GM12891 (cell line): ENCODE measurements at regions not wholly inside any gene's neighbourhood (a gene's known extent, or its start where the extent isn't known, plus 50 kb on each side); places are given as distances from the start of the nearest gene placed in this dataset.
"Not testable (repeated sequence)": the region's sequence is repeated elsewhere in the genome, so short reads cannot be mapped to it uniquely, and the experiment has no call there.

Experiments
- DNase-seq: peaks from one replicate; pipeline ENCODE4 v3.0.0; 2011; ENCODE audit warnings: low spot score; ENCODE audit not compliant: insufficient read length
- FAIRE-seq: peaks from 2 replicates; lab custom pipeline; 2011; peaks lifted over from hg19 to GRCh38; lab: Jason Lieb, UNC
- PAX5 ChIP-seq: IDR thresholded peaks from 2 replicates; pipeline ENCODE4 v1.6.1; 2011; ENCODE audit warnings: low read length, moderate library complexity, mild to moderate bottlenecking; ENCODE audit not compliant: insufficient read depth, severe bottlenecking
- POLR2A ChIP-seq: IDR thresholded peaks from 2 replicates; pipeline ENCODE4 v1.6.1; 2011; ENCODE audit warnings: low read depth, low read length, control low read depth
- POLR2AphosphoS5 ChIP-seq: IDR thresholded peaks from 2 replicates; pipeline ENCODE4 v1.6.1; 2011; ENCODE audit warnings: low read depth, low read length, control low read depth
- POU2F2 ChIP-seq: IDR thresholded peaks from 2 replicates; pipeline ENCODE4 v1.6.1; 2011; ENCODE audit warnings: low read depth, mild to moderate bottlenecking, control low read depth, low read length, moderate library complexity
- SPI1 ChIP-seq: IDR thresholded peaks from 2 replicates; pipeline ENCODE4 v1.6.1; 2011; ENCODE audit warnings: low read depth, low read length, control low read depth
- TAF1 ChIP-seq: IDR thresholded peaks from 2 replicates; pipeline ENCODE4 v1.6.1; 2011; ENCODE audit warnings: low read depth, low read length, control low read depth

DNA sequence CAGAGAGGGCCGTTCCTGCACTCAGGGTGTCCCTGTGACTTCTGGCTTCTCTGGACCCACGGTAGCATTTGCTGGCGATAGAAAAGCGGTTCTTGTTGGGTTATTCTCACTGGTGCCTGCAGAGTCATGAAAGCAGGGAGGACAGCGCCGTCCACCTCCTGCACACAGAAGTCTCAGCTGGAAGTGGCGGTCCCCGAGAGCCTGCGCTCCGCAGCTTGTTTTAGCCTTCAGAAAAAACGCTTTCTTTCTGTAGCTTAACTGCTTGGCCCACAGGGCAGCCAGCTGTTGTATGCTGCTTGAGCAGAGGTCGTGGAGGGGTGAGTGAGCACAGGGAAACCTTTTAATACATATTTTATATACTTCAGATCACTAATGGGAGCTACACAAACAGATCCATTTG lies 400.7 kb upstream of the FAT1 start:
- no peak for FAIRE-seq
- no peak for DNase-seq
- TF ChIP-seq POLR2A (no peak), TAF1 (no peak), POLR2AphosphoS5 (no peak), POU2F2 (no peak), PAX5 (no peak), SPI1 (no peak)

GRCh38 chr4:187125062-187125461 lies 401.4 kb upstream of the FAT1 start:
- TF ChIP-seq PAX5 (no peak), POLR2A (no peak), POLR2AphosphoS5 (no peak), POU2F2 (no peak), TAF1 (no peak), SPI1 (no peak)
- DNase-seq (no peak), FAIRE-seq (no peak)

DNA sequence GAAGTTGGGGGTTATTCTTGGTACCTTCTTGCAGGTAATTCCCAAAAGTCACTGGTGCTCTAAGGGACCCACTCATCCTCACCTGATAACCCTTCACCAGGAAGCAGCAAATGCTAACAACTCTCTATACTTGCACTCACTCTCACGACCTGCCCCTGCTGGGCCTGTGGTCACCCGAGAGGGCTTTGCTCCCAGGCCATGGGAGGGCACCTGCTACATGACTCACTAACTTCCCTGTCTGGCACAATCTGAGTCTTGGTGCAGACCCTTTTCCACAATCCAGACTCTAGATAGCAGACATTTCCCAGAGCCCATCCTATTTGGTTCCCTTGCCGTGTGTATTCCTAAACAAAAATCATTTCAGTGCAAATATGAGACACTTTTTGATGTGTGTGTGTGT lies 403.8 kb upstream of the FAT1 start:
- FAIRE-seq, result no peak
- TF ChIP-seq POLR2AphosphoS5 (no peak), POLR2A (no peak), PAX5 (no peak), SPI1 (no peak), POU2F2 (no peak), TAF1 (no peak)
- no peak for DNase-seq

DNA sequence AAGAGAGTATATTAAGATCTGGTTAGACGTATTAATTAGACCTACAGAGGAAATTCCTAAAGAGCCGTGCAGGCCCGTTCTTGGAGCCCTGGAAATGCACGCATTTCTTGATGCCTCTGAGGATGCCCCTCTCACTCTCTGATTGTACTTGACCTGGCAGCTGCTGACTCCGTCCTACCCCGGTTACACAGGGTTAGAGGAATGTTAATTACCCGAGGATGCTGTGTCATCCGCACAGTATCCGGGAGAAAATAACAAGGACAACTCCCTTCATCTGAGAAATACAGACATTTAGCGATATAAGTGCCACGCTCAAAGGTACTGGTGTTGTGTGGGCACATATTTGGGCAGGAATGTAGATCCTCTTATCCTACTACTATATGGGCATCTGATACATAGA lies 404.6 kb upstream of the FAT1 start:
- TF ChIP-seq SPI1 (no peak), POLR2A (no peak), PAX5 (no peak), POLR2AphosphoS5 (no peak), TAF1 (no peak), POU2F2 (no peak)
- DNase-seq (no peak), FAIRE-seq (no peak)

DNA sequence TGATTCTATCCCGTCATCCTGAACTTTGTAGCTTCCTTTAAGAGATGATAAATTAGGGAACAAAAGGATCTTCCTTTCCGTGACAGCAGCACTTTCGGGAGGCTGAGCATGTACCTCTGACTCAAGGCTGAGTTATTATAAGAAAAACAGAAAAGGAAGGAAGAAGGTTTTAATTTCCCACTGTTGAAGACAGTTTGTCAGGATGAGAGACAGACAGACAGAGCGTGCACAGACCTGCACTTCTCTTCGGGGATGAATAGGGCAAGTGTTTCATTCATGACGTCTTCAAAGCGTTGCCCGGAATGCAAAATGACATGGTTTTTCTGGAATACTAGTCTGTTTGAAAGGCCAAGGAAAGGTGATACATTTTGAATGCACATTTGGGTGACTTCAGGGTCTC lies 405.3 kb upstream of the FAT1 start:
- TF ChIP-seq POLR2AphosphoS5, result no peak
- TF ChIP-seq TAF1, result no peak
- no peak for TF ChIP-seq POLR2A
- no peak for TF ChIP-seq PAX5
- no peak for TF ChIP-seq SPI1
- TF ChIP-seq POU2F2, result no peak
- no peak for DNase-seq
- no peak for FAIRE-seq

DNA sequence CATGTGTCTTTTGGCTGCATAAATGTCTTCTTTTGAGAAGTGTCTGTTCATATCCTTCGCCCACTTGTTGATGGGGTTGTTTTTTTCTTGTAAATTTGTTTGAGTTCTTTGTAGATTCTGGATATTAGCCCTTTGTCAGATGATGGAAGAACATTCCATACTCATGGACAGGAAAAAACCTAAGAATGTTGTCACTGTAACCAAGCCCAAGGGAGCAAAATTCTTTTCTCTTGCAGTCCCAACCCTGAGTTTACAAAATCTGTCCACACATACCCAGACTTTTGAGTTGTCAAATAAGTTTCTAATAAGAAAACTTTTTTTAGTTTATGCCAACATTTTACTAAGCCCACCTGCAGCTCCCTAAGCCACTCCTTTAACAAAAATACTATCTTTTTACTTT lies 408.2 kb upstream of the FAT1 start:
- DNase-seq, FAIRE-seq: not testable (repeated sequence)

- no peak for DNase-seq
- TF ChIP-seq TAF1, result no peak
- no peak for FAIRE-seq
Observed at GRCh38 chr4:187135878-187136277, 412.2 kb upstream of the FAT1 start.

DNA sequence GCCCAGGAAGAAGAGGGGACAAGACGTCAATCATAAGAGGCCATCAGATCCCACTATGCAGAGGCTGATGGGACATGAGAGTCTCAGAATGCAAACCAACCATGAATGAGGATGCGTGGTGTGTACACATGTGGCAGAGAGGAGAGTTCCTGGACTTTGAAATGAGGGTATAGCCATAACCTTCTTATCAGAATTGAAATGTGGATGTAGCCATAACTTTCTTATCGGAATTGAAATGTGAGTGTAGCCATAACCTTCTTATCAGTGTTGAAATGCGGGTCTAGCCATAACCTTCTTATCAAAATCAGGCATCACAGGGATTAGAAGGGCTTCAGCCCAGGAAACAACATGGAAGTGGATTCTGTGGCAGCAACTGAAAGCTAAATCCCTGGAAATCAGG lies 415.5 kb upstream of the FAT1 start:
- DNase-seq (no peak), FAIRE-seq (no peak)
- TF ChIP-seq SPI1 (no peak), PAX5 (no peak), POLR2AphosphoS5 (no peak), POLR2A (no peak), TAF1 (no peak), POU2F2 (no peak)

GRCh38 chr4:187141101-187141500 lies 417.4 kb upstream of the FAT1 start:
- TF ChIP-seq SPI1, result no peak
- no peak for TF ChIP-seq POU2F2
- no peak for TF ChIP-seq POLR2AphosphoS5
- no peak for TF ChIP-seq TAF1
- no peak for TF ChIP-seq POLR2A
- no peak for FAIRE-seq
- DNase-seq, result no peak

DNA sequence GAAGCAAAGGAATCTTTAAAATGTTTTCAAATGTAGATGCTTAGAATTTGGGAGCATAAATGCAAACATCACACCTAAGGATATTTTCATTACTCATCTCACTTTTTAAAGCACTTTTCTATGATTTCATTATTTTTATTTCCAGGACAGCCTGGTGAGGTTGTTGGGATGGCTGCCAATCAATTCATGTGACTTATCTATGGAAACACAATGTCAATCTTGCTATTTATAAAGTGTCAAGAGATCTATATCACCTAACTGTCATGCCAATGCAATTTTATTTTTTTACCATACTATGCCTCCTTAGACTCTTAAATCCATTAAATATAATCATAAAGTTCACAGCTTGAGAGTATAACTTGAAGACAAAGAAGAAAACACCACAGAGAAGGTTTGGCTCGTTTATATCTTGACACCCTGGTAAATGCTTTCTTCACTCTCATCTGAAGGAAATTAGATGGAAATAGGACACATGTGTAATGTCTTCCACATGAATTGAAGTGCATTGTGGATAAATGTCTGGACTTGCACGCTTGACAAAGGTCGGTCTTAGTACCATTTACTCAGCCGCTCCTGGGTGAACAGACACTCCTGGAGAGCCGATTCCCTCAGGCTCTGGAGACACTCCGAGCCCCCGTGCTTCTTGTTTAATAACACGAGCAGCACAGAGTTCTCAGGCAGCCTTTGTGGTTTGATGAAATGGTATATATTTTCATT lies 425.7 kb upstream of the FAT1 start:
- TF ChIP-seq PAX5 (no peak), POLR2A (no peak), POLR2AphosphoS5 (no peak), TAF1 (no peak), POU2F2 (no peak), SPI1 (no peak)
- no peak for DNase-seq
- no peak for FAIRE-seq
